AG09309 (cell line): ENCODE measurements at regions not wholly inside any gene's neighbourhood (a gene's known extent, or its start where the extent isn't known, plus 50 kb on each side); places are given as distances from the start of the nearest gene placed in this dataset.
"Not testable (repeated sequence)": the region's sequence is repeated elsewhere in the genome, so short reads cannot be mapped to it uniquely, and the experiment has no call there.

Experiments used
- DNase-seq: peaks from one replicate; pipeline ENCODE4 v3.0.0-alpha.2; 2010; ENCODE audit warnings: low read depth
- H3K4me3 ChIP-seq: 2 replicates; pipeline ENCODE4 v1.5.1; 2011; ENCODE audit warnings: mild to moderate bottlenecking, low read depth, low read length, moderate library complexity; ENCODE audit not compliant: control insufficient read depth
- CTCF ChIP-seq: IDR thresholded peaks from 2 replicates; pipeline ENCODE4 v1.5.1; 2011; ENCODE audit warnings: mild to moderate bottlenecking, low read depth, low read length, inconsistent platforms; ENCODE audit not compliant: insufficient read depth, control insufficient read depth; ENCODE audit errors: missing control alignments

- DNase-seq, result no peak
- no peak overlapping the region for H3K4me3 ChIP-seq
- no peak for TF ChIP-seq CTCF
Measured at GRCh38 chr13:67464154-67464553, 234.0 kb upstream of the PCDH9 start.

GRCh38 chr13:67462098-67462497 is 232.0 kb upstream of the PCDH9 start:
- no peak for DNase-seq
- H3K4me3 ChIP-seq, result no peak overlapping the region
- TF ChIP-seq CTCF, result no peak

GRCh38 chr13:67452526-67452925 is 222.4 kb upstream of the PCDH9 start:
- DNase-seq, H3K4me3 ChIP-seq: not testable (repeated sequence)

- H3K4me3 ChIP-seq, result no peak overlapping the region
- TF ChIP-seq CTCF, result no peak
- no peak for DNase-seq
Measured at GRCh38 chr13:67445436-67445835, 215.3 kb upstream of the PCDH9 start.

GRCh38 chr13:67443923-67444322 is 213.8 kb upstream of the PCDH9 start:
- TF ChIP-seq CTCF, result no peak
- no peak overlapping the region for H3K4me3 ChIP-seq
- DNase-seq, result no peak

GRCh38 chr13:67440236-67440975 is 210.3 kb upstream of the PCDH9 start:
- no peak for TF ChIP-seq CTCF
- no peak overlapping the region for H3K4me3 ChIP-seq
- no peak for DNase-seq

- no peak overlapping the region for H3K4me3 ChIP-seq
- TF ChIP-seq CTCF, result no peak
- no peak for DNase-seq
Measured at GRCh38 chr13:67439365-67439764, 209.2 kb upstream of the PCDH9 start.
